ENCODE measurements at regions not wholly inside any gene's neighbourhood (a gene's known extent, or its start where the extent isn't known, plus 50 kb on each side); places are given as distances from the start of the nearest gene placed in this dataset.

- no peak for TF ChIP-seq TAF7 (optimal IDR thresholded peaks at IDR 0.05; ENCODE audit: borderline replicate concordance, low read depth, low read length)
- TF ChIP-seq RFX5 (IDR thresholded peaks at IDR 0.05; ENCODE audit: borderline replicate concordance, low read depth, low read length): no peak
- TF ChIP-seq, protein P1, sequence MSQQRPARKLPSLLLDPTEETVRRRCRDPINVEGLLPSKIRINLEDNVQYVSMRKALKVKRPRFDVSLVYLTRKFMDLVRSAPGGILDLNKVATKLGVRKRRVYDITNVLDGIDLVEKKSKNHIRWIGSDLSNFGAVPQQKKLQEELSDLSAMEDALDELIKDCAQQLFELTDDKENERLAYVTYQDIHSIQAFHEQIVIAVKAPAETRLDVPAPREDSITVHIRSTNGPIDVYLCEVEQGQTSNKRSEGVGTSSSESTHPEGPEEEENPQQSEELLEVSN (IDR thresholded peaks at IDR 0.05): no peak
- TF ChIP-seq SP2 (IDR thresholded peaks at IDR 0.05; ENCODE audit: low read length): no peak
- no peak for TF ChIP-seq GTF2F1 (IDR thresholded peaks at IDR 0.05; ENCODE audit: borderline replicate concordance, low read depth, low read length)
- no peak for TF ChIP-seq ATF3 (IDR thresholded peaks at IDR 0.05; ENCODE audit: insufficient read depth, low read depth, low read length)
- TF ChIP-seq TAF1 (IDR thresholded peaks at IDR 0.05; ENCODE audit: low read depth, low read length): no peak
- Histone ChIP-seq H4K8ac (ENCODE audit: extremely low read depth, insufficient read depth, low read length) (no peak overlapping the region), H4K5ac (ENCODE audit: insufficient read length, low read depth, low read length) (no peak overlapping the region), H4K91ac (replicated peaks; ENCODE audit: insufficient read length, low read length) (no peak overlapping the region), H3K14ac (ENCODE audit: insufficient read length) (no peak overlapping the region), H3K36me3 (ENCODE audit: control insufficient read depth in 2 of 4, insufficient read depth in 4 of 4, low read length in 3 of 4) (no peaks in the 10 kb centered on the region), H3K9ac (replicated peaks in 1 of 4; ENCODE audit: extremely low read depth in 1 of 4, low read depth in 3 of 4, low read length in 3 of 4) (no peak overlapping the region), H2AK5ac (ENCODE audit: low read depth, low read length) (no peak overlapping the region; the same call in 1 of the 2 replicates), H2BK12ac (ENCODE audit: low read depth, low read length) (0 out of 2 replicates have a peak overlapping the region, but pooled peaks have one; percentile 9), H3K4me3 (ENCODE audit: extremely low read depth in 1 of 4, insufficient read depth in 2 of 4, low read depth in 3 of 4, low read length in 4 of 4) (no peak overlapping the region), H3K18ac (ENCODE audit: extremely low read depth, low read length) (no peak overlapping the region), H3K4ac (replicated peaks; ENCODE audit: insufficient read length, low read depth, low read length) (no peak overlapping the region), H3K27me3 (replicated peaks in 1 of 4; ENCODE audit: control insufficient read depth in 3 of 4, extremely low read depth in 1 of 4, insufficient read depth in 3 of 4, low read length in 3 of 4) (no peaks in the 10 kb centered on the region), H3K79me1 (ENCODE audit: low read depth, low read length) (no peaks in the 10 kb centered on the region), H3K23ac (ENCODE audit: insufficient read length) (no peak overlapping the region), H3K27ac (ENCODE audit: low read depth, low read length) (no peak overlapping the region), H3K4me1 (replicated peaks in 1 of 4; ENCODE audit: control insufficient read depth in 3 of 4, insufficient read depth in 4 of 4, low read length in 3 of 4) (peaks cover 0 to 1% (median 0%) of the 10 kb centered on the region in 4 experiments; a peak in 1 of 7 replicates), H3K79me2 (ENCODE audit: control insufficient read depth in 1 of 2, insufficient read depth in 2 of 2, low read length in 2 of 2) (no peaks in the 10 kb centered on the region), H3K4me2 (ENCODE audit: insufficient read depth in 1 of 2, low read depth in 2 of 2, low read length in 2 of 2) (no peak overlapping the region), H2BK5ac (ENCODE audit: low read depth, low read length) (no peak overlapping the region), H3K56ac (replicated peaks; ENCODE audit: insufficient read length, low read depth, low read length) (no peak overlapping the region), H2BK20ac (ENCODE audit: low read length) (no peak overlapping the region), H2AFZ (ENCODE audit: low read length) (no peak overlapping the region), H3K9me3 (ENCODE audit: insufficient read depth in 2 of 2, low read depth in 1 of 2, low read length in 1 of 2) (no peaks in the 10 kb centered on the region), H3K23me2 (ENCODE audit: low read depth, low read length) (peaks cover 4% of the 10 kb centered on the region), H2BK15ac (ENCODE audit: low read length) (no peak overlapping the region), H2BK120ac (replicated peaks; ENCODE audit: low read depth, low read length) (no peak overlapping the region), H4K20me1 (replicated peaks in 1 of 2; ENCODE audit: control insufficient read depth in 1 of 2, insufficient read depth in 2 of 2, low read length in 2 of 2) (peaks cover 0 to 2% of the 10 kb centered on the region in 2 experiments)
- 89% methylated on average over 17 of the region's 17 CpGs; no CpG with 5 or more reads in 1 of the 2 experiments for WGBS, 2 experiments (ENCODE audit: extremely low coverage in 1 of 2, insufficient coverage in 1 of 2, insufficient read length in 1 of 2, insufficient replicate concordance in 2 of 2, low coverage in 1 of 2, low lambda C conversion rate in 2 of 2, missing lambda C conversion rate in 1 of 2)
- CTCF ChIA-PET (ENCODE audit: partially characterized antibody): no interaction called here
- POLR2A ChIA-PET (ENCODE audit: partially characterized antibody): no interaction called here
- no peak for DNase-seq (ENCODE audit: low read depth in 1 of 2, low spot score in 2 of 2)
- no peak for FAIRE-seq
Observed at GRCh38 chrX:1894740-1895139, 279.9 kb downstream of the ASMT start.

Measured in H1 (cell line).